Right lobe of liver (tissue), 6 donors: ENCODE measurements at regions not wholly inside any gene's neighbourhood (a gene's known extent, or its start where the extent isn't known, plus 50 kb on each side); places are given as distances from the start of the nearest gene placed in this dataset.

ENCODE experiments used
- ATAC-seq, 4 donors: fragments of 200-7000 bp; cut with Tn5 transposase; one replicate each; pipeline ENCODE4 v1.9.1; 2020; ENCODE audit warnings: mild to moderate bottlenecking in 4 of 4, moderate library complexity in 4 of 4
- DNase-seq, 3 donors: peaks; one replicate each; pipeline ENCODE4 v3.0.0-alpha.2; 2020
- H3K27ac ChIP-seq, 3 donors: fragments of 200-600 bp; one replicate each; pipeline ENCODE4 v1.8.0; 2022
- H3K27me3 ChIP-seq, 2 donors: fragments of 200-600 bp; one replicate each; pipeline ENCODE4 v1.8.0; 2022
- H3K36me3 ChIP-seq, 4 donors: fragments of 200-600 bp; sonication (generic) in 1 of 4; one replicate each; pipeline versions ENCODE4 v1.5.1 to v1.8.0; 2017 to 2022; ENCODE audit warnings: control low read depth in 1 of 4
- H3K4me1 ChIP-seq, 4 donors: fragments of 200-600 bp; sonication (generic) in 1 of 4; one replicate each; pipeline versions ENCODE4 v1.5.1 to v1.8.0; 2017 to 2022; ENCODE audit warnings: control low read depth in 1 of 4
- H3K4me3 ChIP-seq, 3 donors: fragments of 200-600 bp; one replicate each; pipeline ENCODE4 v1.8.0; 2022
- H3K9me3 ChIP-seq, 4 donors: fragments of 200-600 bp; sonication (generic) in 1 of 4; one replicate each; pipeline versions ENCODE4 v1.5.1 to v1.8.0; 2017 to 2022; ENCODE audit warnings: control low read depth in 1 of 4
- POLR2A ChIP-seq: fragments of 450-650 bp; IDR thresholded peaks from one replicate; pipeline ENCODE4 v1.6.1; 2017; ENCODE audit warnings: antibody characterized with exemption, mild to moderate bottlenecking
- WGBS: methylation state at CpG from one replicate; pipeline ENCODE4 v1.1.6; 2018; ENCODE audit warnings: low coverage, low lambda C conversion rate; ENCODE audit not compliant: insufficient coverage; ENCODE audit errors: missing lambda C conversion rate; 5-methylcytosine and 5-hydroxymethylcytosine counted together
- intact Hi-C, 2 donors: fragments of 100-400 bp; cut with DNase I; formaldehyde crosslinking; loops; one replicate each; pipeline versions ENCODE4 v1.11.2 to v1.14.1; 2022
- TF ChIP-seq, protein P1 (sequence below), 4 donors: fragments of 200-600 bp in 3 of 4; fragments of 450-650 bp in 1 of 4; IDR thresholded peaks; one replicate each; pipeline versions ENCODE4 v1.5.1 to v1.8.0; 2016 to 2022; ENCODE audit warnings: antibody characterized with exemption in 4 of 4, mild to moderate bottlenecking in 2 of 4
- donor health status: DM: no; HTN: yes; CAD: no.
- donor health status: DM: no; HTN: no; CAD: no.
- donor health status: DM: no; HTN: no; CAD: no.
- donor health status: DM: no; HTN: yes; CAD: no.
- donor health status: DM: no; HTN: yes; CAD: no.

DNA sequence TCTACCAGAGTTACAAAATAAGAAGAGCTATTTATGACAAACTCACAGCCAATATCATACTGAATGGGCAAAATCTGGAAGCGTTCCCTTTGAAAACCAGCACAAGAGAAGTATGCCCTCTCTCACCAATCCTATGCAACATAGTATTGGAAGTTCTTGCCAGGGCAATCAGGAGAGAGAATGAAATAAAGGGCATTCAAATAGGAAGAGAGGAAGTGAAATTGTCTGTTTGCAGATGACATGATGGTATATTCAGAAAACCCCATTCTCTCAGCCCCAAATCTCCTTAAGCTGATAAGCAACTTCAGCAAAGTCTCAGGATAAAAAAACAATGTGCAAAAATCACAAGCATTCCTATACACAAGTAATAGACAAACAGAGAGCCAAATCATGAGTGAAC, 1169.5 kb downstream of the AMY1C start:
- DNase-seq = no peak
- 60% methylated on average over 1 of the region's 1 CpG for WGBS
- intact Hi-C loops = no loop called here
- no peaks in the 10 kb centered on the region for H3K36me3 ChIP-seq
- ATAC-seq = no peak
- H3K9me3 ChIP-seq = no peaks in the 10 kb centered on the region
- H3K27ac ChIP-seq = no peak overlapping the region
- H3K4me3 ChIP-seq = no peak overlapping the region
- no peaks in the 10 kb centered on the region for H3K4me1 ChIP-seq
- no peak for TF ChIP-seq POLR2A
- TF ChIP-seq, protein P1, sequence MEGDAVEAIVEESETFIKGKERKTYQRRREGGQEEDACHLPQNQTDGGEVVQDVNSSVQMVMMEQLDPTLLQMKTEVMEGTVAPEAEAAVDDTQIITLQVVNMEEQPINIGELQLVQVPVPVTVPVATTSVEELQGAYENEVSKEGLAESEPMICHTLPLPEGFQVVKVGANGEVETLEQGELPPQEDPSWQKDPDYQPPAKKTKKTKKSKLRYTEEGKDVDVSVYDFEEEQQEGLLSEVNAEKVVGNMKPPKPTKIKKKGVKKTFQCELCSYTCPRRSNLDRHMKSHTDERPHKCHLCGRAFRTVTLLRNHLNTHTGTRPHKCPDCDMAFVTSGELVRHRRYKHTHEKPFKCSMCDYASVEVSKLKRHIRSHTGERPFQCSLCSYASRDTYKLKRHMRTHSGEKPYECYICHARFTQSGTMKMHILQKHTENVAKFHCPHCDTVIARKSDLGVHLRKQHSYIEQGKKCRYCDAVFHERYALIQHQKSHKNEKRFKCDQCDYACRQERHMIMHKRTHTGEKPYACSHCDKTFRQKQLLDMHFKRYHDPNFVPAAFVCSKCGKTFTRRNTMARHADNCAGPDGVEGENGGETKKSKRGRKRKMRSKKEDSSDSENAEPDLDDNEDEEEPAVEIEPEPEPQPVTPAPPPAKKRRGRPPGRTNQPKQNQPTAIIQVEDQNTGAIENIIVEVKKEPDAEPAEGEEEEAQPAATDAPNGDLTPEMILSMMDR (IDR thresholded peaks at IDR 0.05) = no peak
- H3K27me3 ChIP-seq = no peaks in the 10 kb centered on the region

DNA sequence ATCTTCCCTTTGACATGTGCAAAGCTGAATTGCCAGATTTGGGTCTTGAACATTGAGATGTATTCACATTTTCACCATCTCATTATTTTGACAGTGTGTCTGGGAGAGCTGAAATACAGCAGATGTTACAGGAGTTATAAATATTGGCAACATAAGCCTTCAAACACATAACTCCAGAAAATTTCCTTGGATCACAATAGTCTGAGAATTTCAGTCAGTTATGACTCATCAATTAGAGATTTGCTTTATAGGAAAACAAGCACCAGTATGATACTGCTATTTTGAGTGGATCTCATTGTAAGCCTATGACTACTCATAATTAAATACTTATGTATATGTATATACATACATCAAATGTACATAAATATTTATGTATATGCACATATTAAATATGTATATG, 1171.8 kb downstream of the AMY1C start:
- no peak for ATAC-seq
- no peaks in the 10 kb centered on the region for H3K27me3 ChIP-seq
- H3K9me3 ChIP-seq = no peaks in the 10 kb centered on the region
- TF ChIP-seq, protein P1 (IDR thresholded peaks at IDR 0.05) = no peak
- no peaks in the 10 kb centered on the region for H3K4me1 ChIP-seq
- H3K4me3 ChIP-seq = no peak overlapping the region
- H3K27ac ChIP-seq = no peak overlapping the region
- H3K36me3 ChIP-seq = no peaks in the 10 kb centered on the region
- DNase-seq = no peak
- intact Hi-C loops = no loop called here

DNA sequence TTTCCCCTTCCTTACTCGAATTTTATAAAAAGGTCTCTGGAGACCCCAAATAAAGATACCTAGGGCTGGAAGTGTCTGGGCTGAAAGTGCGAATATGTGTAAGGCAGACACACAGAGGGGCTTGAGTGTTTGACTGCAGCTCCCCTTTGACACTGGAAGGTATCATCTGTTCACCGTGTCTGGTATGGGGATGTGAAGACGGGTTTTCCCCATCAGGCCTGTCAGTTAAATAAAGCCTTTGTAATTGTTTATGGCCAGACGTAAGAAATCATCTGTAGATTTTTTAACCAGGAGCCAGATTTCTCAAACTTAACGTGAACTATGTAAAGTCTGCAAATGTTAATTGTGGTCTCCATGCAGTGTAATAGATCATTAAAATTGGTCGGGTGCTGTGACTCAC, 1173.4 kb downstream of the AMY1C start:
- no peaks in the 10 kb centered on the region for H3K27me3 ChIP-seq
- 48% methylated on average over 7 of the region's 7 CpGs for WGBS
- ATAC-seq = no peak
- intact Hi-C loops = no loop called here
- no peak overlapping the region for H3K4me3 ChIP-seq
- no peaks in the 10 kb centered on the region for H3K9me3 ChIP-seq
- H3K36me3 ChIP-seq = no peaks in the 10 kb centered on the region
- H3K27ac ChIP-seq = no peak overlapping the region
- no peak for TF ChIP-seq POLR2A
- TF ChIP-seq, protein P1 (IDR thresholded peaks at IDR 0.05) = no peak
- H3K4me1 ChIP-seq = no peaks in the 10 kb centered on the region
- no peak for DNase-seq

DNA sequence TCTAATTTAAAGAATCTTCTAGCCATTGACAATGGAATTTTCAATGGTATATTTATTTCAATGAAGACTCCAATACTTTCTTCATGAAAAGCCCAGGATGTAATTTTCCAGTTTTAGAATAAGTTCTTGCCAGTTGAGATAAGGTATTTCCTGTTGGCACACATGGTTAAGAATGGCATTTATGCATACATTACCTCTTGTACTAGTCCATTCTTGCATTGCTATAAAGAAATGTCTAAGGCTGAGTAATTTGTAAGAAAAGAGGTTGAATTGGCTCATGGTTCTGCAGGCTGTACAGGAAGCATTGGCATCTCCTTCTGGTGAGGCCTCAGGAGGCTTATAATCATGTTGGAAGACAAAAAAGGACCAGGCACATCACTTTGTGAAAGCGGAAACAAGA, 1179.6 kb downstream of the AMY1C start:
- H3K27ac ChIP-seq = no peak overlapping the region
- no peaks in the 10 kb centered on the region for H3K36me3 ChIP-seq
- DNase-seq (no peak), ATAC-seq (no peak)
- no peaks in the 10 kb centered on the region for H3K27me3 ChIP-seq
- 22% methylated on average over 1 of the region's 1 CpG for WGBS
- TF ChIP-seq, protein P1 (IDR thresholded peaks at IDR 0.05) = no peak
- TF ChIP-seq POLR2A = no peak
- H3K4me3 ChIP-seq = no peak overlapping the region
- no peaks in the 10 kb centered on the region for H3K9me3 ChIP-seq
- H3K4me1 ChIP-seq = no peaks in the 10 kb centered on the region
- intact Hi-C loops = no loop called here
